HG03571 (cell line): ENCODE measurements at regions not wholly inside any gene's neighbourhood (a gene's known extent, or its start where the extent isn't known, plus 50 kb on each side); places are given as distances from the start of the nearest gene placed in this dataset.

Source experiments
- ATAC-seq: cut with Tn5 transposase; IDR thresholded peaks from one replicate; pipeline ENCODE4 v1.9.1; 2021; ENCODE audit not compliant: unreplicated experiment

DNA sequence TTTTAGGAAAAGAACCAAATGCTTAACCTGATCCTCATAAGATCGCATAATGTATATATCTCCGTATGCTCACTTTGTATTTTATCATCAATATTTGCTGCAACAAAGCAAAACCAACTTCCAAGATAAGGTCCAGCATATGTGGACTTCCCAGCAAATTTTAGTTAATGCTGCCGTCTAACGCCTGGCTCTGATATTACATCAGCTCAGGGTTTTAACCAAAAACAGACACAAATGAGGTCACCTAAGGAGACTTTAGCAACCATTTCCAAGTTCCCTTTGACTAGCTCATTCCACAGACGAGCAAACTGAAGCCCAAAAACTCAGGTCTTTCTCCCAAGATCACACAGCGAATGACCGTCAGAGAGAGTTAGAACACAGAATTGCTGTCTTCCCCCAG lies 59.4 kb upstream of the UCN3 start:
- ATAC-seq = no peak

DNA sequence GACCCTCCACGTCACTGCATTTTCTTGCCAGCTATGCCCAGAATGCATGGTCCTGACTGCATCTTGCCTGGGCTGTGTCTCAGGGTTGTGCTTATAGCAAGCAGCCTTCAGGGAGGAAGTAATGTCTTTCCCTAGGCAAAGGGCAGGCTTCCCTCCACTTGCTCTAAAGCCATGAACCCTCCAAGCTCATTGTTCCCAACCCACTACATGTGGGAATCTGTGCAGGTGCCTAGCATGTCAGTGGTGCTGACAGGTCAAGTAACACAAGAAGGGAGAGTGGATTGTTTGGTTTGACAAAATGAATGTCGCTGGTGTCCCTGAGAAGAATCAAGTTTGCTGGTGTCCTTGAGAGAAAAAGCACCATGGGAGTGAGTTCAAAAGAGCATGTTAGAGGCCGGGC lies 53.9 kb upstream of the UCN3 start:
- ATAC-seq = no peak

DNA sequence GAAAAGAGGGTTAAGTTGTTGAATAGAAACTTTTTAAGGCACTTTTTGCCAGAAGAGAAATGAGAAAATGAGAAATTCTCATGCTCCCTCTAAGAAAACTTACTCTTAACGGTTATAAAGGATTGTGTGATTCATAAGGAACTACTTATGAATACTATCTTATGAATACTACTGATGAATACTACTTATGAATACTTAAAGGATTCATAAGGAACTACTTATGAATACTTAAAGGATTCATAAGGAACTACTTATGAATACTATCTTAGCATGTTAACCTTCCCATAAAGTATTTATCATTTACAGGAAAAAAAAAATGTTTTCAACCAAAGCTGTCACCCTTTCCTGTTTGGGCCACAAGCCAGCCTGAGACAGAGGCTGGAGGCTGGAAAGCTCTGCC lies 53.1 kb upstream of the UCN3 start:
- no peak for ATAC-seq

DNA sequence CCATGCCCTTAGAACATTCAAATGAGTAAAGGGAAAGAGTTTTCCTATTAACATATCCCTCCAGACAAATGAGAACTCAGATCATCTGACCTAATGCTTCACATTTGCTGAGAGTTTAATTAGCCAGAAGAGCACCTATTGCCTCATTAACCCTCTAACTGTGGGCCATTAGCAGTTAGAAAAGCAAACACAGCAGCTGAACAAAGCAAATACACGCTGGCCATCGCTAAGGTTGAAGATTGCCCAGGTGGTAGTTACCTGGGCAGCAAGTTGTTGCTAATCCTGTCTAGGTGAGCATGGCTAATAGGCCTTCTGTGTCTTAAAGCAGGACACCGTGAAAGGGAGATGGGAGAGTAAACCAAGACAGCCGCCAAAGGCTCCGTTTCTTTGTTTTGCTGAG lies 49.9 kb upstream of the UCN3 start:
- ATAC-seq = no peak
